GM18498 (cell line): ENCODE measurements at regions not wholly inside any gene's neighbourhood (a gene's known extent, or its start where the extent isn't known, plus 50 kb on each side); places are given as distances from the start of the nearest gene placed in this dataset.

Source experiments
- ATAC-seq: cut with Tn5 transposase; IDR thresholded peaks from one replicate; pipeline ENCODE4 v1.9.1; 2021; ENCODE audit warnings: mild to moderate bottlenecking, moderate library complexity; ENCODE audit not compliant: unreplicated experiment

DNA sequence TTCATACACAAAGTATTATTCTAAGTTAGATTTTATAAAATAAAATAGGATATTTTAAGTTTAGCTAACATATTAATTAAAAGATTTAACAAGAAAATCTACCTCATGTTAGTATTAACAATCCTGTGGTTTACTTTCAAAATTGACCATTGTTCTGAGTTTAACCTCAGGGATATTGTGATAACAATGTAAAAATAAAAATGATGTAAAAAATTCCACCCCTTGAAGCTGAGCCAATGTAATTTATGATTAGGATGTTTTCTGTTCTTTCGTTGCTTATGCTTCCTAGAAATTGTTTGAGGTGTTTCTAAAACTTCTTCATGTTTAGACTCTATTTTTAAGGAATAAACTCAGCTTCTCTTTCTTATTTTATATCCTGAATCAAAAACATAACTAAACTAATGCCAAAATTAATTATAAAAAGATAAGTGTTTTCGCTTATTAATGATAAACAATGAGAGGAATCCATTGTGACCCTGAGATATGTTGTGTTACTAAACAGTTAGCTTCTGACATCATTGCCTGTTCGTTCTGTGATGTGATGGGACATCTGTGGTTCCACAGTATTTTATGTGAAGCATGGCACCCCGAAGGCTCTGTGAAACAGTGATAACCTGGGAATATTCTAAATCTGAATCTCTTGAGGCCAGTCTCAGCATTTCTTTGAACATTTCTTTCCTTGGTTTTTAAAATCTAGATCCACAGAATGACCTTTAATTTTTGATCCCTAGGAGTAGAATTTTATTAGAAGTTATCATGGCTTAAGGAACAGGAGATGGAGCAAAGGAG is 340.8 kb downstream of the ARL4A start:
- ATAC-seq, result no peak

DNA sequence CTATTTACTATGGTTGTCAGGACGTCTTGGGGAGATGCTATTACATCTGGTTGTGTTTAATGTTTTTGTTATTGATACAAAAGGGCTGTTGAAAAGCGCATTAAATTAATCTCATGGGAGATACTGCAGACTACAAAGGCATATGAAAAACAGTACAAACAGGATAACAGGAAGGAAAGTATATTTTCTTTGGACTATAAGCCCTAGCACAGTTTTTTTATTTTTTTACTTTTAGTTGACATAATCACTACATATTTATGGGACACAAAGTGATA is 341.3 kb downstream of the ARL4A start:
- no peak for ATAC-seq

DNA sequence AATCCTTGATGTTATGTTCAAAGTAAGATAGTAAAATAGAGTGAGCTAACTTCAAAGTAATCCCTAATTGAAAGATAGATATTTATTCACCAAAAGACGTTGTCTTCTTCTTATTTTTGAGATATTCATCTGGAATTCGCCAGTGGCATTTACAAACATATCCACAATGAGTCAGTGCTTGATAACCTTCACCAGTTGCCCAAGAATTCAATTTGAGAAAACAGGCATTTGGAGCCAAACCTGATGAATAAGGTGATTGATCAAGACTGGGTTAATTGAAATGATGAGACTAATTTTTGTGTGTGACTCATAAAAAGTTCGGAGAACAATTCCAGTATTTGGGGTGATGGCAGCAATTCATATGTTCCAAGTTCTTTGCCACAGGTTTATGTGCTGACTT is 344.0 kb downstream of the ARL4A start:
- ATAC-seq, result no peak

DNA sequence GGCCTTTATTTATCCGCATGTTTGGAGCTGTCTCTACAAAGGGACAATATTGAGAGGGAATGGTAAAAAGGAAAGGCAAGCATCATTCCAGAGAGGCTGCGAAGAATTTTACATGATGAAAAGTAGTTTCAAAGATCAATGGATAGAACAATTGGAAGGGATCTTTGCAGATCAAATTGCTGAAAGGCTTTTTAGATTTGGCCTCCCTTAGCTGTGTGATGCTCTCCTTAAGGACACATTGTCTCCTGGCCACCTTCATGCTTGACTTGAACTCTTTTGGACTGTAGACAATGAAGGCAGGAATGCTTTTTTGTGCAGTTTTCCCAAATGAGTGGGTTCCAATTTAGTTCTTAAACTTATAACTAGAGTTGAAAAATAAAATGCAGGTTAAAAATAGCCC is 344.7 kb downstream of the ARL4A start:
- no peak for ATAC-seq

DNA sequence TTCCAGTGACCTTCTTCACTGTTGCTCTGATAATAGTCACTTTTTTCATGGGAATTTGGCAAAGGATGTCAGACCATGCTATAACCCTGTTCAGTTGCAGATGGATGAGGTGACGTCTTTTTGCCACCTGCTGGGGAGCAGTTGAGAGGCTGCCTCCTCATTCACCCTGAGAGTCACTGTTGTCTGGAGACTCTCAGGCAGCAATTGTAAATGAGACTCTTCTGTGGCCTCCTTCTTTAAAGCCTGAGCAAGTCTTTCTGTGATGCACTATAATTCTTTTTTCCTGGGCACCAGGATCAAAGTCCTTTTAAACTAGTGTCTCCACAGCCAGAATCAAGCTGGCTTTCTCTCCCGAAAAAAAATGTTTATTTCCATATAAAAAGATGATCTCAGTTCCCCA is 345.1 kb downstream of the ARL4A start:
- no peak for ATAC-seq

DNA sequence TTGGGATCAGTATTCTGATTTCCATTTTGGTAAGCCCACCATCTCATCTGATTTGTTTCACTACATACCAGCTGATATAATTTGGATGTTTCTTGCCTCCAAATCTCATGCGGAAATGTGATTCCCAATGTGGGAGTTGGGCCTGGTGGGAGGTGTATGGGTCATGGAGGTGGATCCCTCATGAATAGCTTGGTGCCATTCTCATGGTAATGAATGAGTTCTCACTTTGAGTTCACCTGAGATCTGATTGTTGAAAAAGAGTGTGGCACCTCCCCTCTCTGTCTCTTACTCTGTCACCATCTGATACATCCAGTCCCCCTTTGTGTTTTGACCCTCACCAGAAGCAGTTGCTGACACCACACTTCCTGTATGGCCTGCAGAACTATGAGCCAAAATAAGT is 347.3 kb downstream of the ARL4A start:
- no peak for ATAC-seq

DNA sequence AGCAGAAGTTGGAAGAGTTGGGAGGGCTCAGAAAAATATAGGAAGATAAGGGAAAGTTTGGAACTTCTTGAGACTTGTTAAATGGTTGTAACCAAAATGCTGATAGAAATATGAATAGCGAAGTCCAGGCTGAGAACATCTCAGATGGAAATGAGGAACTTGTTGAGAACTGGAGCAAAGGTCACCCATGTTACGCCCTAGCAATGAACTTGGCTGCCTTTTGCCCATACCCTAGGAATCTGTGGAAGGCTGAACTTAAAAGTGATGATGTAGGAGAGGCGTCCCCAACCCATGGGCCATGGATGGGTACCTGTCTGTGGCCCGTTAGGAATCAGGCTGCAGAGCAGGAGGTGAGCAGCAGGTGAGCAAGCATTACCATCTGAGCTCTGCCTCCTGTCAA is 347.8 kb downstream of the ARL4A start:
- no peak for ATAC-seq

DNA sequence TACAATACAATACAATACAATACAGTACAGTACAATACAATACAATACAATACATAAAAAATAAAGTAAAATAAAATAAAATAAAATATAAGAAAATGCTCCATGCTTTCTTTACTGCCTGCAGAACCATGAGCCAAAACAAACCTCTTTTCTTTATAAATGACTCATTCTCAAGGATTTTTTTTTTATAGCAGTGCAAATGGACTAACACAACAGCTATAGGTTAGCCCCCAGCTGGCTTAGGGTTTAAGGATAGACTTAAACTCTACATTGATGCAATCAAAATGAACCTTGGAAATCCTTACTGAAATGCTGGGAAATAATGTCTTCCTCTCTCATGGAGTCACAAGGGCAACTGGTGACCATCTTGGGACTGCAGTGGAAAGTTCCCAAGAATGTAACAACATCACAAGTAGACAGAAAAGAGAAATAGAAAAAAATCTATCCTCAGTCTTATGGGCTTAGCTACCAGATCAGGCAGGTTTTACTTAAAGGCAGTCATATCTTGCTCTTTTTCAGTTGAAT is 348.9 kb downstream of the ARL4A start:
- ATAC-seq, result no peak

DNA sequence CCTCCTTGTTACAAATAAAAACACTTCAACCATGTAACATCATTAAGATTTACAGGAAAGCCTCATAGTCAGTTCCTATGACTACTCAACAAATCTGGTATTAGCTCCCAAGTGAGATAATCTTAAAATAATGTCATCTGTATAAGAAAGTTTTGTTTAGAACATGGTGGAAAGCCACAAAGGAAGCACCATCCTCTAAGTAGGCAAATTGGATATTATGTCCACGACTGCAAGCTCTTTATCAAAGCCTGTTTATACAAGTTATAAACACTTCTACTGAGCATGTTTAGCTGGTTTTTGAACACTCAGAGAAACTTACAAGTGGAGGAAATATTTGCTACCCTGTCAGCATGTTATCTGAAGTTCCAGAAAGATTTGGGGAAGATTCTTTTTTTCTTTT is 349.8 kb downstream of the ARL4A start:
- no peak for ATAC-seq

DNA sequence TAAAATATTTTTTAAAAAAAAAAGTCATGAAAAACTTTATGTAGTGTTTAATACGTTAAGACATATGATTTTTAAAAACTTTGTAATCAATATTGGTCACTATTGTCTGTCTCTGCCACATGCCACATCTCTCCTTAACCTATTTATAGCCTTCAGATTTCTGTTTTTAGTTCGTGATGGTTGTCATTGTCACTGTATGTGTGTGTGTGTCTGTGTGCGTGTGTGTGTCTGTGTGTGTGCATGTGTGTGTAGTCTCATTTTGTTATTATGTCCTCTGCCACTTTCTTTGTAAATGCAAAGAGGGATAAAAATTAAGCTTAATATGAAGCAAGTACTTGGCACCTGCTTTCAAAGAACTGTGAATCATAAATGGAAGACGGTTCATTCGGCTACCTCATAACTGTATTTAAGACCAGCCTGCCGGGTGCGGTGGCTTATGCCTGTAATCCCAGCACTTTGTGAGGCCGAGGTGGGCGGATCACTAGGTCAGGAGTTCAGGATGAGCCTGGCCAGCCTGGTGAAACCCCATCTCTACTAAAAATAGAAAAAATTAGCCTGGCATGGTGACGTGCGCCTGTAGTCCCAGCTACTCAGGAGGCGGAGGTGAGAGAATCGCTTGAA is 354.0 kb downstream of the ARL4A start:
- no peak for ATAC-seq

DNA sequence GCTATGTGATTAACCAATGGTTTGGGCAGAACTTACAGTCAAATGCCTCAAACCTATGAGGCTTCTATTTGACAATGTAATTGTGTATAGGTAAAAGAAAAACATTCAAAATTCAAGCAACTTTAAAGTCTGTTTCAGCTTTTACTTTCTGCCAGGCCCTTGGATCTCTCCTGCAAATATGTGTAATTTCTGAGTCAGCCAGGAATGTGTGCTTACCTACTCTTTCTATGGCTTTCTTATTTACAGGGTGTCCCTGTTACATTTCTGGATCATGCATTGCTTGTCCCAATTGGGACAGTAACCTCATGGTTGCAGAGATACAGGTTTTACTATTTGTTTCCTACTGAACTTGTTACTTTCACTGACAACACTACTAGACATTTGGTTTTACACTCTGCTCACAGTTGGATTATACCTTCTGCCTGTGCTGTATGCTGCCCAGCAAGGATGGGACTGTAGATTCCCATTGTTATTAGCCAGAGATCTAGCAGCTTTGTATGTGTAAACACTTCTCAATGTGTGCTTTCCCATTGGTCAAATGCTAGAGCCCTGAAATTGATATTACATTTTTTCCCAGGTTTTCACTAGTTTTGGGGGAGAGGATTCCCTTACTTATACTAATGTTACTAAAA is 355.3 kb downstream of the ARL4A start:
- ATAC-seq, result no peak

DNA sequence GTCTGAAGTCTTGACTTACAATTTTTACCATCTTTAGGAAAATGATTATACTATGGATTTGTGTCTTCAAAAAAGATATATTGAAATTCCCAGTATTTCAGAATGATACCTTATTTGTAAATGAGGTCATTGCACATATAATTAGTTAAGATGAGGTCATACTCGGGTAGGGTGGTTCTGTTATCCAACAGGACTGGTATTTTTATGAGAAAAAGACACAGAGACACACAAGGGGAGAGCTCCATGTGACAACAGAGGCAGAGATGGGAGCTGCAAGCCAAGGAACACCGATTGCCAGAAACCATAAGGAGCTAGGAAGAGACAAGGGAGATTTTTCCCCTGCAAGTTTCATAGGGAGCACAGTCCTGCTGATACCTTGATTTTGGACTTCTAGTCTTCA is 356.9 kb downstream of the ARL4A start:
- ATAC-seq, result no peak

DNA sequence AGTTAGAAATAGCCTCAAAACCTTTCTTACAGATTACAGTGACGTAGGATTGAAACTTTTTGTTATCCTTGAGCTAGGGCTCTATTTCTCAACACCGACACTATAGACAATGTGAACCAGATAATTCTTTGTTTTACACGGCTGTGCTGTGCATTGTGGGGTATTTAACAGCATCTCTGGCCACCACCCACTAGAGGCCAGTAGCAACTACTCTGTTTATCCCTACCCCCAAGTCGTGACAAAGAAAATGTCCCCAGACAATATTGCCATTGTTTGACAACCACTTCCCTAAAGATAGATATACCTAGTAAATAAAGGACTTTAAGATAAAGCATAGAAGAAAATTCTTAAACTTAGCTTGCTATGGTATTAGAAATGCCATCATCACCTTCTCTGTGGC is 359.6 kb downstream of the ARL4A start:
- peak; percentile 61 for ATAC-seq

DNA sequence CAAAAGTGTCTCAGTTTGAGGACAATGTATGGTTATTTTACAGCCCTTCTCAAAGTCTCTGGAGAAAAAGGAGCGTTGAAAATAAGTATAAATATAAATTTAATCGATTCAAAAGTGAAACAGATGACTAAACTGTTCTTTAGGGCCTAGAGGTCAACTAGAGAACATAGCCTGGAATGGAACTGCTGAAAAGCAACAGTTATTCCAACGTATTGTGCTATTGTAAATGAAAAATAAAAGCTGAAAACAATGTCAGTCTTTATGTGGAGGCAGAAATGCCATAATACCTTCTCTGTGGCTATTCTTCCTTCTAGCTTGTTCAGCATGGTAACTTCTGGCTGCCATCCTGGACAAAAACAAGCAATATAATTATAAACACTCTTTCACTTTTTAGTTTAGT is 362.5 kb downstream of the ARL4A start:
- no peak for ATAC-seq

DNA sequence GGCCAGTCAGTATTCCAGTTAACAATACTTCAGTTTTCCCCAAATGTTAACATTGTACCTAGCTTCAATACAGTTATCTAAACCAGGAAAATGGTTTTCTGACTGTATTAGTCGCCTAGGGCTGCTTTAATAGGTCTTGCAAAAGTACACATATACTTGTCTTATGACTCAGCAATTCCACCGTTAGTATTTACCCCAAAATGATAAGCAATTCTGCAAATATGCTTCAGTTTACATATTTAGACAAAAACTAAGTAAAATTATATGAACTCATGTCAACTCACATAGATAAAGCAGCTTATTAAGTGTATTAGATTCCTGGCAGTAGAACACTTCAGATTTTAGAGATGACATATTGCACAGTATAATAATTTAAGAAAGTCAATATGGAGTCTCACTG is 363.3 kb downstream of the ARL4A start:
- ATAC-seq, result no peak

DNA sequence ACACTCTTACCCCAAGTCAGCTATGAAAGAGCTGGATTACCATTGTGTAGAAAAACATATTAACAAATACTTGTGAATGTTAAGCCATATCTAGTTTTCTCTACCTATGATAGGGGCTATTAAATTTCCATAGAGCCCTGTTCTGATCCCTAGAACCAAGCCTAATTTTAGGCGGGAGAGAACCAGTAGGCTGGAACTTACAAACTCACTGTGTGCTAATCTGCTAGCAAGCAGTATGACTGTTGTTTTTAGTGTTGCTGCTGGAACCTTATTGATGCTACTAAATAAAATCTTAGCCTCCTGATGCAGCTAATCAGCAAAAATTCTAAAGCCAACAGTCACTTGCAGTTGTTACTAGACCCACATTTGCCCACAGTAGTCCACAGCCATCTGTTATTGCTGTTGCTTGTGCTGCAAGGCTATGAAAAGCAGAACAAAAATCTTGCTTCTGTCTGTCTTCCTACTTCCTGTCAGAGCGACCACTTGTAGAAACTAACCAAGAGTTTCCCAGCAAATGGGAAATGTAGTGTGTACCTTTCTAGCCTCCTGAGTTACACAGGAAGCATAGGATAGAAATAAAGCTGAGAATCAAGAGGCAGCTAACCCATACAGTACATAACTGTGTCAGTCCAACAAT is 368.4 kb downstream of the ARL4A start:
- ATAC-seq, result no peak

DNA sequence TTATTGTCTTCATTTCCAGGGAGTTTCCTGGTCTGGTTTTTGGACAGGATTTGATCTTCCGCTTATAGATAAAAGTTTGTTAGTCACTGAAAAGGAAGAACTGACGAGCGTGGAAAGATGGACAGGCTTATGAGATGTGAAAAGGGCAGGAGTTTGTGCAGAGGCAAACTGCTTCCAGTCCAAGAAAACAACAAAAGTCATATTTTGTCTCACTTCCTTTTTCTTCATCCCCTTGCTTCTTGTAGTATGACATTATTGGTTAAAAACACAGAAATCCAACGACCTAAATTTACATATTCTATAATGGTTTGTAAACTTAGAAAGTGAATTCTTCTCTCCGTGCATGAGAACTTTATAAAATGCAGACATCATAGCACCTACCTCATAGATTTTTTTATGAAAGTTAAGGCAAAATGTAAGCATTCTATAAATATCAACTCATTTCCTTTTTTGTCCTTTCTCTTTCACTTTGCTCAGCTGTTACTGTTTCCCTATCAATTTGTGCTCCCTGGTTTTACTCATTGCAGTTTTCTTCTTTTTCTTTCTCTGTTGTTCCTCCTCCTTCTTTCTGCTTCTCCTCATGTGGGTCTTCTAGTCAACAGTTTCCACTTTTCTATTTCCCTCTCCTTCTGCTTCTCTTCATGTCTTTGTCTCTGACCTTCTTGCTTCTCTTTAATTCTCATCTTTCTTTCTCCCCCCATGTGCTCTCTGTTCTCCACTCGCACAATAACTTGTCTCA is 370.2 kb downstream of the ARL4A start:
- ATAC-seq, result peak; percentile 94

DNA sequence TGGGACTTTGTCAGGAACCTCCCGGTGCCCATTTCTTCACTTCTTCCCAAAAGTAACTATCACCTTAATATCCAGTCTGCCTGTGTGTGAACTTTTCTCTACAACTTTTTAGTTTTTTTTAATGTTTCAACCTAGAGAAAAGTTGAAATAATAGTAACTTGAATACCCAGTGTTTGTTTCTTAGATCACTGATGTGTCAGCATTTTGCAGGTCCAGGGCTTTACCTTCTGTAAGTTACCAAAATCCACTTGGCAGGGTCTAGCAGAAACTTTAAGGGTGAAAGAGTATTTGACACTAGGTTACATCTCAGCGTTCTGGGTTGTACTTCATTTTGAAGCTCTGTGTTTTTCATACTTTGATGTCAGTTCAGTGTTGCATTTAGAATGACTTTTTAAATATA is 372.7 kb downstream of the ARL4A start:
- no peak for ATAC-seq

DNA sequence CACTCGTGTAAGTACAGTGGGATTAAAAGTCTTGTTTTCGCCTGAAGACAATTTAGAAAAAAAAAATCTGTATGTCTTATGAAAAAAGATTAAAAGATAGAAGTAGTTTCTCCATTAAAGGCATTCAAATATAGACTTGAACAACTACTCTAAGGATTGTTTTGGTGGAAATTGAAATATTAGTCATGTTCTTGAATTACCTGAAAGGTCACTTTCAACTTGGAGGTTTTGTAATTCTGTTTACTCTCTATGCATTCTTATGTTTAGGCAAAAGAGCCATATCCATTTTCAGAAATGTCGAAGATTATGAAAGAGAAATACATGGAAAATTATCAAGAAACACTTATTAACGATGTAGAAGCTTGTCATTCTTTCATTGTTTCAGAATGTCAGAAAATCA is 373.7 kb downstream of the ARL4A start:
- ATAC-seq, result no peak

DNA sequence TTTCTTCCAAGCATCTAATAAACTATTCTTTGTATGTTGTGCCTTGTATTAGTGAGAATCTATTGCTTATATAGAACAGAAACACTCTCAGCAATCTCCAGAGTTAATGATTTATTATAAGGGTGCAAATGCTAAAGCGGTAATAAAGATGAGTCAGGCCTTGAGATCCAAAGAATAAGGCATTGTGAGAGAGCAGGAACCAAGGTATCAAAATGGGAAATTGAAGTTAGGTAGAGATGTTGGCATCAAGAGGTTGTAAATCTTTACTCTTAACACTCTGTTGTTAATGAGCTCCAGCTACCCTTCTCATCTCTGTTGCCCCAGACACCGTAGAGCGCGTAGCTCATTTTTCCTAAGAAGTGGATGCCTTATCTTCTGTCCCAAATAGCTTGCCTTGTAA is 375.2 kb downstream of the ARL4A start:
- no peak for ATAC-seq

DNA sequence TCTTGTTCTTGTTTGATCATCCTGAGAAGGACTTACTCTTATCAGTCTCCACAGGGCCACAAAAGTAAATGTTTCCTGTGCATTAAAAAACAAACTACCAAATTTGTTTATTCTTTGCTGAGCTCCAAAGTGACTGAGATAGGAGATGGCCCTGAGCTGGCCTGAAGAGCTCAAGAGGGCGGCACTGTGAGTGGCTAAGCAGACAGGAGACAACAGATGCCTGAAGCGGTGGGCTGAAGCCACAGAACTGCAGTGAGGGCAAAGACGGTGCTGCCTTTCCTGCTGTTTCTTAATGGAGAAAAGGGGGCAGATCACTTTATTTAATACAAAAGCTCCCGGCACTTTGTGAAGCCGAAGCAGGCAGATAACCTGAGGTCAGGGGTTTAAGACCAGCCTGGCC is 379.6 kb downstream of the ARL4A start:
- ATAC-seq, result no peak
